Upper lobe of left lung (tissue), 6 donors: ENCODE measurements at regions not wholly inside any gene's neighbourhood (a gene's known extent, or its start where the extent isn't known, plus 50 kb on each side); places are given as distances from the start of the nearest gene placed in this dataset.

ENCODE experiments used
- ATAC-seq, 2 donors: fragments of 200-7000 bp; cut with Tn5 transposase; one replicate each; pipeline ENCODE4 v1.9.1; 2022; ENCODE audit warnings: mild to moderate bottlenecking in 2 of 2, moderate library complexity in 2 of 2; ENCODE audit not compliant: low FRiP score in 2 of 2
- DNase-seq, 2 donors: peaks; one replicate each; pipeline ENCODE4 v3.0.0-alpha.2; 2019 to 2020
- H3K27ac ChIP-seq, 4 donors: fragments of 200-600 bp; sonication (generic); one replicate each; pipeline ENCODE4 v1.5.1; 2016 to 2019
- H3K27me3 ChIP-seq, 4 donors: fragments of 200-600 bp; sonication (generic); one replicate each; pipeline ENCODE4 v1.5.1; 2017 to 2019
- H3K36me3 ChIP-seq, 4 donors: fragments of 200-600 bp; sonication (generic); one replicate each; pipeline ENCODE4 v1.5.1; 2016 to 2019
- H3K4me1 ChIP-seq, 4 donors: fragments of 200-600 bp; sonication (generic); one replicate each; pipeline ENCODE4 v1.5.1; 2018 to 2019
- H3K4me3 ChIP-seq, 4 donors: fragments of 200-600 bp; sonication (generic); one replicate each; pipeline ENCODE4 v1.5.1; 2017 to 2019; ENCODE audit warnings: mild to moderate bottlenecking in 2 of 4, moderate library complexity in 1 of 4
- H3K9me3 ChIP-seq, 4 donors: fragments of 200-600 bp; sonication (generic); one replicate each; pipeline ENCODE4 v1.5.1; 2018 to 2019
- EP300 ChIP-seq, 4 donors: sonication (generic); formaldehyde crosslinking; IDR thresholded peaks; one replicate each; pipeline ENCODE4 v1.5.1; 2017; ENCODE audit warnings: antibody characterized with exemption in 4 of 4, control low read depth in 2 of 4
- POLR2A ChIP-seq, 4 donors: fragments of 450-650 bp; IDR thresholded peaks; one replicate each; pipeline ENCODE4 v1.5.1; 2016 to 2017; ENCODE audit warnings: antibody characterized with exemption in 4 of 4, mild to moderate bottlenecking in 2 of 4
- POLR2AphosphoS5 ChIP-seq, 2 donors: sonication (generic); formaldehyde crosslinking; IDR thresholded peaks; one replicate each; pipeline ENCODE4 v1.5.1; 2017; ENCODE audit warnings: antibody characterized with exemption in 2 of 2
- whole genome bisulfite sequencing, 2 donors: methylation state at CpG; one replicate each; pipeline ENCODE4 v1.1.5; 2017 to 2018; 5-methylcytosine and 5-hydroxymethylcytosine counted together
- TF ChIP-seq, protein P1 (sequence below), 6 experiments: fragments of 450-650 bp in 4 of 6; fragments of 200-600 bp in 2 of 6; sonication (generic) in 2 of 6; IDR thresholded peaks; one replicate each; pipeline ENCODE4 v1.5.1; 2016 to 2019; ENCODE audit warnings: antibody characterized with exemption in 6 of 6
- donor health status: DM: no; HTN: no; CAD: no; lungs with moderate emphysema.
- donor health status: DM: no; HTN: yes; CAD: no; lungs with severe emphysema.

- no peak for ATAC-seq
- TF ChIP-seq POLR2AphosphoS5 (IDR thresholded peaks at IDR 0.05) (no peak), POLR2A (IDR thresholded peaks at IDR 0.05) (no peak)
- WGBS, 2 donors, result 89 to 93% methylated on average over 3 of the region's 3 CpGs
- H3K27ac ChIP-seq, result no peak overlapping the region
- no peak for DNase-seq
- H3K4me3 ChIP-seq, result no peak overlapping the region
- no peaks in the 10 kb centered on the region for H3K9me3 ChIP-seq
- no peaks in the 10 kb centered on the region for H3K36me3 ChIP-seq
- H3K27me3 ChIP-seq, result no peaks in the 10 kb centered on the region
- H3K4me1 ChIP-seq, result no peaks in the 10 kb centered on the region
Measured at GRCh38 chr5:147080391-147080790, 154.4 kb upstream of the STK32A start.

DNA sequence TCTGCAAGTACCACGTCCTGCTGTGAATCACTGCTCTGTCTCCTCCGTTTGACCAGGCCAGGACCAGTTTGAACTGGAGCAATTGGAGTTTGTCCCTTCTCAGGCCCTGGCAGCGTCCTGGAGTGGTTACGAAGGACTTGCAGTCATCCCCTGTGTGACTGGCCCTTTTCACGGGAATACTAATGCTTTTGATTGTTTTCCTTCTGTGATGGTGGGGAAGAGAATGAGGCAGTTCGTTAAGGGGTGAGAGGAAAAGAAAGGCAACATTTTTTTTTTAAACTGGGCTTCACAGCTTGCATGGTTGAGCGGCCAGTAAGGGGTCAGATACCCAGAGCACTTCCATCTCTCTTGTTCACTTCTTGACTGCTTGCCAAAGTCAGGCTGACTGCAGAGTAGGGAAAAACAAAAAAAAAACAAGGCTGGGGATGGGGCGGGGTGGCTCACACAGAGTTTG is 153.5 kb upstream of the STK32A start:
- no peak for DNase-seq

DNA sequence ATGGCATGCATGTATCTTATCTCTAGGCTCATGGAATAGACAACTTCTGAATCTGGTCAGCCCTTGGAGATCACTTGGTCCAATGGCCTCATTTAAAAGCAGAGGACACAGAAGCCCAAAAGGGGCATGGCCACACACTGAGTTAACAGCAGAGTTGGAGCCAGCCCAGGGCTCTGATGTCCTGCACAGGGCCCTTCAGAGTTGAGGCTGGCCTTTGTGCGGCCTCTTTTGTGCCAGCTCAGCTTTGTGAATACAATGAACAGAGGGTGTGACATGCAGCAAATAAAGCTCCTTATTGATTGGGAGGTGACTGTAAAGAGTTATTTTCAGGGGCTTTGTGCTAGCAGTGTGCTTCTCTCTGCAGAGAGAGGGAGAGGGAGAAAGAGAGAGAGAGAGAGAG is 150.1 kb upstream of the STK32A start:
- H3K9me3 ChIP-seq, result no peaks in the 10 kb centered on the region
- H3K4me1 ChIP-seq, result no peaks in the 10 kb centered on the region
- no peak overlapping the region for H3K4me3 ChIP-seq
- H3K36me3 ChIP-seq, result no peaks in the 10 kb centered on the region
- H3K27ac ChIP-seq, result no peak overlapping the region
- no peak for TF ChIP-seq POLR2A (IDR thresholded peaks at IDR 0.05)
- TF ChIP-seq, protein P1, sequence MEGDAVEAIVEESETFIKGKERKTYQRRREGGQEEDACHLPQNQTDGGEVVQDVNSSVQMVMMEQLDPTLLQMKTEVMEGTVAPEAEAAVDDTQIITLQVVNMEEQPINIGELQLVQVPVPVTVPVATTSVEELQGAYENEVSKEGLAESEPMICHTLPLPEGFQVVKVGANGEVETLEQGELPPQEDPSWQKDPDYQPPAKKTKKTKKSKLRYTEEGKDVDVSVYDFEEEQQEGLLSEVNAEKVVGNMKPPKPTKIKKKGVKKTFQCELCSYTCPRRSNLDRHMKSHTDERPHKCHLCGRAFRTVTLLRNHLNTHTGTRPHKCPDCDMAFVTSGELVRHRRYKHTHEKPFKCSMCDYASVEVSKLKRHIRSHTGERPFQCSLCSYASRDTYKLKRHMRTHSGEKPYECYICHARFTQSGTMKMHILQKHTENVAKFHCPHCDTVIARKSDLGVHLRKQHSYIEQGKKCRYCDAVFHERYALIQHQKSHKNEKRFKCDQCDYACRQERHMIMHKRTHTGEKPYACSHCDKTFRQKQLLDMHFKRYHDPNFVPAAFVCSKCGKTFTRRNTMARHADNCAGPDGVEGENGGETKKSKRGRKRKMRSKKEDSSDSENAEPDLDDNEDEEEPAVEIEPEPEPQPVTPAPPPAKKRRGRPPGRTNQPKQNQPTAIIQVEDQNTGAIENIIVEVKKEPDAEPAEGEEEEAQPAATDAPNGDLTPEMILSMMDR (IDR thresholded peaks at IDR 0.05), result no peak
- DNase-seq (no peak), ATAC-seq (peak; percentile 23 to 34)
- H3K27me3 ChIP-seq, result no peaks in the 10 kb centered on the region
- 83 to 92% methylated on average over 1 of the region's 1 CpG for WGBS, 2 donors

More for the DNA sequence above, 153.5 kb upstream of the STK32A start:
- TF ChIP-seq POLR2AphosphoS5 (IDR thresholded peaks at IDR 0.05) (no peak), EP300 (IDR thresholded peaks at IDR 0.05) (no peak), POLR2A (IDR thresholded peaks at IDR 0.05) (no peak)
- TF ChIP-seq, protein P1 (IDR thresholded peaks at IDR 0.05), result no peak
- 49 to 63% methylated on average over 8 of the region's 8 CpGs for WGBS, 2 donors
- H3K9me3 ChIP-seq, result no peaks in the 10 kb centered on the region
- no peaks in the 10 kb centered on the region for H3K27me3 ChIP-seq
- no peak overlapping the region for H3K27ac ChIP-seq
- H3K4me3 ChIP-seq, result no peak overlapping the region
- no peaks in the 10 kb centered on the region for H3K4me1 ChIP-seq
- H3K36me3 ChIP-seq, result no peaks in the 10 kb centered on the region
- no peak for ATAC-seq

GRCh38 chr5:147085409-147085808 is 149.4 kb upstream of the STK32A start:
- Histone ChIP-seq H3K36me3 (no peaks in the 10 kb centered on the region), H3K4me3 (no peak overlapping the region), H3K4me1 (no peaks in the 10 kb centered on the region), H3K27ac (no peak overlapping the region), H3K27me3 (no peaks in the 10 kb centered on the region), H3K9me3 (no peaks in the 10 kb centered on the region)
- 75 to 79% methylated on average over 7 of the region's 7 CpGs for WGBS, 2 donors
- ATAC-seq, result no peak
- DNase-seq, result no peak
- TF ChIP-seq, protein P1 (IDR thresholded peaks at IDR 0.05), result no peak
- TF ChIP-seq POLR2A (IDR thresholded peaks at IDR 0.05) (no peak), EP300 (IDR thresholded peaks at IDR 0.05) (no peak)

DNA sequence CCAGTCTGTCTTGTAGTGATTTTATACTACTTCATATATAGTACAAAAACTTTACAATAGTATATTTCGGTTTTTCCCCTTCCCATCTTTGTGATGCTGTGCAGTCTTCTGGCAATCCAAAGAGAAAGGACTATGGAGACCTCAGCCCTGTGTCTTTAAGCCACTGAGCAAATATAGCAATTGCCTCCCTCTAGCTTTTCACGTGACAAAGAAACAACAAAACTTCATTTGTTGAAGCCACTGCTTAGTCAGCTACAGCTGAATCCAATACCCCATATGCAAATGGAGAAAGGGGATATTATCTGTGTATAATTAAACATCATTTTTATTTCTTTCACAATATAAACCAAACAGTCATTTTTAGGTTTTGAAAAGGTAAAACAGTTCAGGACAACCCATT is 142.8 kb upstream of the STK32A start:
- DNase-seq (no peak), ATAC-seq (no peak)
- no peaks in the 10 kb centered on the region for H3K4me1 ChIP-seq
- H3K9me3 ChIP-seq, result no peaks in the 10 kb centered on the region
- H3K27me3 ChIP-seq, result no peaks in the 10 kb centered on the region
- H3K36me3 ChIP-seq, result no peaks in the 10 kb centered on the region
- H3K4me3 ChIP-seq, result no peak overlapping the region
- no peak overlapping the region for H3K27ac ChIP-seq
- TF ChIP-seq, protein P1 (IDR thresholded peaks at IDR 0.05), result no peak
- TF ChIP-seq POLR2AphosphoS5 (IDR thresholded peaks at IDR 0.05) (no peak), EP300 (IDR thresholded peaks at IDR 0.05) (no peak), POLR2A (IDR thresholded peaks at IDR 0.05) (no peak)
- 36 to 55% methylated on average over 2 of the region's 2 CpGs for WGBS, 2 donors
